Hematopoietic multipotent progenitor cell treated with erythropoietin and hydrocortisone succinate and interleukin-3 and kit ligand, for 4 days (in vitro differentiated cells): ENCODE measurements at regions not wholly inside any gene's neighbourhood (a gene's known extent, or its start where the extent isn't known, plus 50 kb on each side); places are given as distances from the start of the nearest gene placed in this dataset.

Source experiments
- DNase-seq: peaks from one replicate; pipeline ENCODE4 v3.0.0-alpha.2; 2015

DNA sequence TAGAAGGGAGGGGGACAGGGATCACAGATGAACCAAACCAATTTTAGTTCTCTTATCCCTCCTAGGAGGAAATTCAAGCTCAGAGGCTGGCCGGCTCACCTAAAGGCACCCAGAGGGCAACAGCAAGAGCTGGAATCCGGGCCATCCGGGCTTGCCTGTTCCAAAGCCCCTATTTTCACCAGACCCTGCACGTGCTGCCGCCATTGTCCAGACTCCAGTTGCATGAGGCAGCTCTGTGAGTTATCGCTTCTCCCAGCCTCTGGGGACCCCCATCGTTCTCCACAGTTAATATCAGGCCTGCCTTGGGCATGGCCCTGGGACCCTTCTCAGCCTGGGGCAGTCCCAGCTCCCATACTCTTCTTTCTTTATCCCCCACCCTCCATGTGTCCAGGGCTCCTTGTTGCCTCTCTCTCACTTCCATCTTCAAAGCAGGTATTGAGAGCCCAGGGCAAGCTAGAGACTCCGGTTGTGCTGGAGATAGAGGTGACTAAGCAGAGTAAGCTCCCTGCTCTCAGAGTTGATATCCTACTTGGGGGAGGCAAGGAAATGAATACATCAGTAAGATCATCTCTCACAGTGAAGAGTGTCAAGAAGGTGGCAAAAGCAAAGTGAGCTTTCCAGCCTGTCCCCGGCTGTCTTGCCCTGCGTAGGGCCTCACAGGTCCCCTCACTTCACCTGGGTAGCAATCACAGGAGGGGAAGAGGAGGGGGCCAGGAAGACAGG lies 322.8 kb downstream of the UACA start:
- DNase-seq = no peak

GRCh38 chr15:70439880-70440279 lies 323.5 kb downstream of the UACA start:
- DNase-seq = no peak

GRCh38 chr15:70439304-70439877 lies 324.0 kb downstream of the UACA start:
- peak; percentile 64 for DNase-seq

- no peak for DNase-seq
Measured at GRCh38 chr15:70438776-70439175, 324.6 kb downstream of the UACA start.

- no peak for DNase-seq
Measured at GRCh38 chr15:70437882-70438451, 325.4 kb downstream of the UACA start.

DNA sequence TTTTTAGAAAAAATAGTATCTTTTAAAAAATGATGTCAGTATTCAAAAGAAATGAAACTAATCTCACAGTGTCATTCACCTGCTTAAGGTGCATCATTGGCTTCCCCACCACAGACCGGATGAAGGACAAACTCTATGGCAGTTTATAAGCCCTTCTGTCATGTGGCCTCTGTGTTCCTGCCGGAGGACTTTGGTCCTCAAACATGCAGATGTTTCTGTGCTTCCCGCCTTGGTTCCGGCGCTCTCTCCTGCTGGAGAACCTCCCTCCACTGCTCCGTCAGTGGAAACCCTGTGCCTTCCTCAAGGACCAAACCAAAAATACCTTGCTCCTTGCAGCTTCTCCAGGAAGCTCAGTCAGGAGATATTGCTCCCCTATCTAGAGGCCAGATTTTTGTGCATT lies 326.3 kb downstream of the UACA start:
- DNase-seq = no peak

- no peak for DNase-seq
Measured at GRCh38 chr15:70436428-70436827, 326.9 kb downstream of the UACA start.

GRCh38 chr15:70435872-70436271 lies 327.5 kb downstream of the UACA start:
- no peak for DNase-seq

- no peak for DNase-seq
Measured at GRCh38 chr15:70435369-70435768, 328.0 kb downstream of the UACA start.

DNA sequence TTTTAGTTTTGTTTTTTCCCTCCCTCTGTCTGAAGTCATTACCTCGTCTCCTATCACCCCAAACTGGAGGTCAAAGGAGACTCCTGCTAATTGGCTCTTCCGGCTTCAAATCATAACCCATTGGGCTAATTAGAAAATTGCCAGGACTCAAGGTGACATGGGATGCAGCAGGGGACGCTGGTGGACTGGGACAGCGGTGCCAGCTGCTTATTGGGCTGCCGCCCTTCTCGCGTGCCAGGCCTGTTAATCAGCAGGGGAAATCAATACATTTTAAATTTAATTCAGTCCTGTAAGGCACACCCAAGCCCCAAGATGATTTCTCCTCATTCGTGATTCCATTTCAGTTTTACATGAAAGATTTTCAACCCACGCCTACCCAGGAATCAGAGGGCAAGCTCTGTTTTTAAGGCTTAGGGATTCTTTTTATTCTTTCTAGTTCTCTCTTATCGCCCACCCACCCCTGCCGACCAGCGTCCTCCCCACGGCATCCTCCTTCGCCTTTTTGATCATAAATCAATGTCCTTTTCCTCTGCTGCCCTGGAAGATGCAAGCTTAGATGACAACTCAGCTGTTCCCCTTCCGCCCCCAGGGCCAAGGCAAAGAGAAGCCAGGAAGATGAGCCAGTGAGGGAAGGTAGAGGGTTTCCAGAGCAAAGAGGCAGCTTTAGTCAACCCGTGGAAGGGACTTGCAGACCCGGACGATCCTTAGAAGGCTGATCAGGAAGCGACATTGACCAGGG lies 329.6 kb downstream of the UACA start:
- no peak for DNase-seq

DNA sequence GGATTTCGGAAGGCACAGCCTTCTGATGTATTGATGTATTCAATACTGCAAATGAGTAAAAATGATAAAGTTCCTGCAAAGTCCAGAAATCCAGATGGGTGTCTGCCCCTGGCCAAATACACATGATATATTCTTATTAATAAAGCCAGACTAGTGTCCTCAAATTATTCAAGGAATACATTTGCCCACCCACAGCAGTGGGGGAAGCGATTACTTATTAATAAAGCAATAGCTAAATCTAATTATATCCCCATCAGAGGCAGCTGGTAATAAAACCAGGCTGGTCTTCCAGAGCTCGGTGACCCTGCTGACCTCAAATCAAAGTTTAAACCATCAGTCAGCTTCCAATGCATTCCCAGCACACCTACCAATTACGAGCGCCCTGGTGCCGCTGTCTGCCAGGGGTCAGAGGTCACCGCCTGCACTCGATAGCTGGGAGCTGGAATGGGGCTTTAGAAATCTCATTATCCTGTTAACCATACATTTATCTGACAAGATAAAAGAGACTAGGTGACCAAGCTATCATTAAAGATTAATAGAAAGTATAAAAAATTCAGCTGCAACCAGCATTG lies 330.3 kb downstream of the UACA start:
- no peak for DNase-seq

GRCh38 chr15:70431854-70432253 lies 331.5 kb downstream of the UACA start:
- no peak for DNase-seq

- DNase-seq = peak; percentile 59
Measured at GRCh38 chr15:70430069-70430468, 332.4 kb upstream of the TLE3 start.

GRCh38 chr15:70429056-70429722 lies 331.5 kb upstream of the TLE3 start:
- peak; percentile 68 for DNase-seq

- DNase-seq = no peak
Measured at GRCh38 chr15:70428211-70428822, 330.6 kb upstream of the TLE3 start.

GRCh38 chr15:70427167-70428120 lies 329.7 kb upstream of the TLE3 start:
- DNase-seq = no peak

DNA sequence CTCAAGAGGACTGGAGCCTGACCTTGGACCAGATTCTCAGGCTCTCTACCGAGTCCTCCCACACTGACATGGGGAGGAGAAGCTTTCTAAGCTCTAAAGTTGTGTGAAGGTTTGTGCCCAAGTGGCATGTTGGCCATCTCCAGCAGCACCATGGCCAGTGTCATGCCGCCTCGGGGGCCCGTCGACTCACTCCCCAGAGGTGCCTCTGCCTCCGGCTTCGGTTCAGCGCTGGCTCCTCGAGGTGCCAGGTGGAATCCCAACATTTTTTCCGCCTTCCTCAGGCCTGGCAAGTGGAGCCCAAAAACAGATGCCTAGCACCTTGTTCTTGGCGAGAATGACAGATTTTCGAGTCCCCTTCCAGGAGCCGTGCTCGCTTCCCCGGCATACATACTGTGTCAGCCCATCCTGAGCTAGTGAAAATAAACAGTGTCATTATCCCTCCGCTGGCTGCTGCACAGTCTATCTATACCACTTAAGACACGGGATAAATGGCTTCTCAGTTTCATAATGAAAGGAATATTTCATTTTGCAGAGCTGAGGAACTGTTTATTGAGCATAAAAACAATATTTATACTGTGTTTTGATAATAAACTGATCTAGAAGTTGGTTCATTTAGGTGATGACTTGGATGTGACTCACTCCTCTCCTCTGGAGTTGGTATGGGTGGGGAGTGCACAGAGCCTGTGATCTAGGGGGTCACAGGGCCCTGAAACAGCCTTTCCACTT lies 328.5 kb upstream of the TLE3 start:
- no peak for DNase-seq

DNA sequence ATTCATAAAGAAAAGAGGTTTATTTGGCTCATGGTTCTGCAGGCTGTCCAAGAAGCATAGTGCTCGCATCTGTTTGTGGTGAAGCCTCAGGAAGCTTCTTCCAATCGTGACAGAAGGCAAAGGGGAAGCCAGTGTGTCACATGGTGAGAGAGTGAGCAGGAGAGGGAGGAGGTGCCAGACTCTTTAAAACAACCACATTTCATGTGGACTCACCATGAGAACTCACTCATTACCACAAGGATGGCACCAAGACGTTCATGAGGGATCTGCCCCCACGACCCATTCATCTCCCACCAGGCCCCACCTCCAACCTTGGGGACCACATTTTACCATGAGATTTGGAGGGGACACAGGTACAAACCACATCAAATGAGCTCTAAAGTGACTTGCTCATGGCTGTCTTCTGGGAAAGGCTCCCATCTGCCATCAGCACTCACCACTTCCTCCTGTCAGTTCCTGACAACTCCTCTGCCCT lies 327.3 kb upstream of the TLE3 start:
- peak; percentile 66 for DNase-seq

DNA sequence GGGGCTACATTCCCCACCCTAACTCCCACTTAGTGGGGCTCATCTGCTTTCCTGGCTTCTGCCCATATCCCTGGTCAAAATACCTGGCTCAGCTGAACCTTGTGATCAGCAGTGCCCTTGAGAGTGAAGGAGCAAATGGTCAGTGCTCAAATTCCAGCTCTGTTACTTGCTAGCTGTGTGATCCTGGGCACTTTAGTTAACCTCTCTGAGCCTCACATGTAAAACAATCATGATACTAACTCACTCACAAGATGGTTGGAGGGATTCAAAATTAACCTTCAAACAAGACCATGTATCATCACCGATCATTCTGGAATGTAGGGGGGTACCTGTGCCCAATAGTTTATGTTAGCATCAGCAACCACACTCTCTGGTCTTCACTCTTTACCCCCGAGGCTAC lies 325.6 kb upstream of the TLE3 start:
- DNase-seq = no peak

GRCh38 chr15:70422342-70422741 lies 324.6 kb upstream of the TLE3 start:
- DNase-seq = no peak
